T47D (cell line): ENCODE measurements at regions not wholly inside any gene's neighbourhood (a gene's known extent, or its start where the extent isn't known, plus 50 kb on each side); places are given as distances from the start of the nearest gene placed in this dataset.
"Not testable (repeated sequence)": the region's sequence is repeated elsewhere in the genome, so short reads cannot be mapped to it uniquely, and the experiment has no call there.

Experiments
- DNase-seq, 2 experiments: peaks; one replicate each; pipeline versions ENCODE4 v3.0.0 to v3.0.0-alpha.2; 2011 to 2012; ENCODE audit warnings: low read depth in 1 of 2, low spot score in 1 of 2
- JUND ChIP-seq: IDR thresholded peaks from 2 replicates; pipeline ENCODE4 v1.6.1; 2012; ENCODE audit warnings: low read depth
- in situ Hi-C: cut with HindIII; loops from 2 replicates; pipeline ENCODE4 v1.10.0; 2016; ENCODE audit warnings: low sequenced_read_pairs, low pct_unique_long_range_greater_than_20kb

DNA sequence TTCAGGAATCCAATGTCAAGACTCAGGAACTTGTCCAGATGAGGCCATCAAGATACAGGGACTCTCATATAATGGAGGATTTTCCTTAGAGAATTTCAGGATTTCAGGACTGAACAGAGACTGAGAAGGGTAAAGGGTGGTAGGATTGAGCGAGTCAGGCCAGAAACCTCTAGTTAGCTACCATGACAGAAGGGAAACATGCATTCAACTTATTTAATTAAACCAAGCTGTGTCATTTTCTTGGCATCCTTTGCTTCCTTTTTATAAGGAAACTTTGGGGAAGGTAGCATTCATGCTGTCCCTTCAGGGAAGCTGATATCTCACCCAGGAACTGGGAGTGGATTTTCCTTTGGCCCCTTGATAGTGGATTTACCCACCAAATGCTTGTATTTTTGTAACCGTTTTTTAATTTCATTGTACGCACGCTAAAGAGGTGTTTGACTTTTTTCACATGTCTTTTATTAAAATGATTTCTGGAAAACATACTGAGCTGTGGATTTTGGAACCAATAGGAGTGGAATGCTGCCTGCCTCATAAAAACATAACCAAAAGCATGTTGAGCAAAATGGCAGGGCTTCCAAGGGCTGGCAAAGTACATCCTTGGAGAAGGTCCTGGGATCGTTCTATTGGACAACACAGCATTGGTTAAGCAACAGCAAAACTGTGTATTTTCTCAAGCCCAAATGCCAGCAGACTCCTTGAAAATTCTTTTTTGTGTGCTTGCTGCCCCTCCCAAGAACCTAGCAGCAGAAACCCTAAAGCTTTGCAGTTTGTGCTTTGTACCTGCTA is 104.5 kb downstream of the CXCL12 start:
- TF ChIP-seq JUND = no peak
- in situ Hi-C loops = no loop called here
- no peak for DNase-seq

DNA sequence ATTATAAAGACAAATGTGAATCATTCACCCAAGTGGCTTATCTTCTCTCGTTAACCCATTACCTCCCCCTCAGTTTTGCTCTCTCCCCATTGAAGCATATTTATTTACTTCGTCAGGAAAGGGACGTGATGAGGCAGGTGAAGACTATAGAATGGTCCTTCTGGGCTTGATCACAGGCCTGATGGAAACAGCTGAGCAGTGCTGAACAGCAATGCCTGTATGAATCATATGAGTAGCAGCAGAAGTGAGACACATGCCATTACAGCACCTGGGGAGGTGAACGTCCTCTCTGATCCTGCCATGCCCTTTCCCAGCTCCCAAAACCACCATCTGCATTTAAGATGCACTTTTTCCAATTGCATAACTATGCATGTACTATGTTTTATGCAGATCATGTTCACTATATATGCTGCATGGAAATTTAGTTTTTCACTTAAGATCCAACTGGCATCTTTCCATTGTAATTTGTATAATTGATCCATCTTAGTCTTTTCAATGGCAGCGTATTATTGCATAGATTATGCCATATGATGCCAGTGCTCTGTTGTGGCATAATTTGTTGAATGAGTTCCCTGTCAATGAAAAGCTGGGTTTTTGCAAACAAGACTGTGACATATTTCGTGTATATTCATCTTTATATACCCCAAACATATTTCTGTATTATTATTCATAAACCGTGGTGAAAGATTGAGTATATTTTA is 105.3 kb downstream of the CXCL12 start:
- in situ Hi-C loops = no loop called here
- TF ChIP-seq JUND = no peak
- DNase-seq = no peak

DNA sequence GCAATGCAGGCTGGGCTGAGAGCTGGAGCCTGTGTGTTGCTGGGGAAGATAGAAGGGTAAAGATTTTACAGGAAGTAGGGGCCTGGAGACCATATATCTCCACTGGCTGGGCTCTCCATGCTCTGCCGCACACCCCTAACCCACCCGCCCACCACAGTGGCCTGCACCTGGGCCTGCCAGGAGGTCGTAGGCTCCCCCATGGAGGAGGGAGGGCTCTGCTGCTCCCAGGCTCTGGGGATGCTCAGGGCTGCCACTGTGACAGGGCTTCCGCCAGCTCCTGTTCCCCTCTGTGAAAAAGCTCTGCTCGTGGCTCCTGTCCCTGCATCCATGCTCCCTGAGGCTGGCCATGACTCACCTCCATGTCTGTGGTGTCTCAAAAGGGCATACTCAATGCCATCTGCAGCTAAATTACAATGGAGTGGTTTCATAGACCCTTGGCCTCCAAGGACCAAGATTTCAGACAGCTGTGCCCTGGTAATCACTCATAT is 106.0 kb downstream of the CXCL12 start:
- in situ Hi-C loops = no loop called here
- TF ChIP-seq JUND = no peak
- no peak for DNase-seq

DNA sequence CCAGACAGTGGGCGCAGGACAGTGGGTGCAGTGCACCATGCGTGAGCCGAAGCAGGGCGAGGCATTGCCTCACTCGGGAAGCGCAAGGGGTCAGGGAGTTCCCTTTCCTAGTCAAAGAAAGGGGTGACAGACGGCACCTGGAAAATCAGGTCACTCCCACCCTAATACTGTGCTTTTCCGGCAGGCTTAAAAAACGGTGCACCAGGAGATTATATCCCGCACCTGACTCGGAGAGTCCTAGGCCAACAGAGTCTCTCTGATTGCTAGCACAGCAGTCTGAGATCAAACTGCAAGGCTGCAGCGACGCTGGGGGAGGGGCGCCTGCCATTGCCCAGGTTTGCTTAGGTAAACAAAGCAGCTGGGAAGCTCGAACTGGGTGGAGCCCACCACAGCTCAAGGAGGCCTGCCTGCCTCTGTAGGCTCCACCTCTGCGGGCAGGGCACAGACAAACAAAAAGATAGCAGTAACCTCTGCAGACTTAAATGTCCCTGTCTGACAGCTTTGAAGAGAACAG is 116.4 kb downstream of the CXCL12 start:
- in situ Hi-C loops, DNase-seq: not testable (repeated sequence)

DNA sequence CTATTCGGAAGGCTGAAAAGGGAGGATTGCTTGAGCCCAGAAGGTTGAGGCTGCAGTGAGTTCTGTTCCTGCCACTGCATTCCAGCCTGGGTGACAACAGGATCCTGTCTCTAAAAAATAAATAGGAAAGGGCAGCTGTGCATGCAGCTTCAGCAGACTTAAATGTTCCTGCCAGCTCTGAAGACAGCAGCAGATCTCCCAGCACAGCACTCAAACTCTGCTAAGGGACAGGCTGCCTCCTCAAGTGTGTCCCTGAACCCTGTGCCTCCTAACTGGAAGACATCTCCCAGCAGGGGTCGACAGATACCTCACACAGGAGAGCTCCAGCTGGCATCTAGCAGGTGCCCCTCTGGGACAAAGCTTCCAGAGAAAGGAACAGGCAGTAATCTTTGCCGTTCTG is 117.9 kb downstream of the CXCL12 start:
- TF ChIP-seq JUND = no peak
- in situ Hi-C loops = no loop called here
- no peak for DNase-seq

- in situ Hi-C loops = no loop called here
- no peak for DNase-seq
- no peak for TF ChIP-seq JUND
Observed at GRCh38 chr10:44264244-44264643, 120.7 kb downstream of the CXCL12 start.

DNA sequence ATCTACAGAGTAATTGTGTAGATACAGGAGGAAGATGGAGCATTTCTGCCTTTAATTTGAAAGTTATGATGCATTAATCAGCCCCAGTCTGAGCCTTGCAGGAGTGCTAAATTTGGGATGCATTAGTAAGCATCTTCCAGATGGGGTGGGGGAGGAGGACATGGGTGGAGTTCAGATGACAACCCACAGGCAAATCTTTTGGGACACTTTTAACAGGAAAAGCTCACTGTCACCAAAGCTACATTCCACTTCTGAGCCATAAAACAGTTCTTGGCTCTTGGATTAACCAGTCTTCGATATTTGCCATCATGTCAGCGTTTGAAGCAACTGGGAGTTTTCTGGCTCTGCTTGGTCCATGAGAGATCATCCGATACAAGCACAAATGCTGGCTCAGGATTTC is 121.1 kb downstream of the CXCL12 start:
- no peak for TF ChIP-seq JUND
- in situ Hi-C loops = no loop called here

GRCh38 chr10:44262551-44263251 is 122.2 kb downstream of the CXCL12 start:
- no peak for DNase-seq
- no peak for TF ChIP-seq JUND
- in situ Hi-C loops = no loop called here

More for the DNA sequence above, 121.1 kb downstream of the CXCL12 start:
- DNase-seq = no peak

GRCh38 chr10:44261710-44262455 is 123.0 kb downstream of the CXCL12 start:
- DNase-seq = no peak
- in situ Hi-C loops = no loop called here
- no peak for TF ChIP-seq JUND

GRCh38 chr10:44261296-44261695 is 123.6 kb downstream of the CXCL12 start:
- in situ Hi-C loops = no loop called here
- no peak for TF ChIP-seq JUND
- DNase-seq = no peak

DNA sequence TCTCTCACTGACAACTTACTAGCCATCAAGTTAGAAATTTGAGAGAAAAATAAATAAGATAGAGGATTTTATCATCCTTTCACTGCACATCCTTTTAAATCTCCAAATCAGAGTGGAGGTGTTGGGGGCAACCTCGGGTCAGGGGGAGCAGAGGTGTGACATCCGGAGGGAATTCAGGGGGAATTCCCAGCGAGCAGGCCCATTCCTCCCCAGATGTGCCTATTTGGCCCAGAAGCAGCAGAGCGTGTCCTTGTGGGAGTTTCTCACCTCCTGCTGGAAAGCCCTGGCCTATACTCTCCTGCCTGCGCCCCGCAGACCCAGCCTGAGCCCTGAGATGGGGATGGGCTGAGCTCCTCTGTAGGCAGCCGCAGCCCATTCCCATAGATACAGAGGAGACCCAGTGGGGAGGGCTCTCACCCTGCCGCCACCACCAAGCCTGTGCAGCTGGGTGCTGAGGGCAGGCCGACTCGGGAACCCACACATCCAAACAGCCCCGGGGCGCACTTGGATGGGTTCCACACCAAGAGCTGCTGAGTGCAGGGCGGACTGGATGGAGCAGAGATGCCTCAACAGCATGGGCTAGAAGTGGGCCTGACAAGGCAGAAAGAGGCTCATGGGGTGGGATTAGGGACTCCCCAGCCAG is 124.5 kb downstream of the CXCL12 start:
- peak in 1 of 2 experiments; percentile 47 for DNase-seq
- no peak for TF ChIP-seq JUND
- in situ Hi-C loops = no loop called here
